ENCODE measurements at regions not wholly inside any gene's neighbourhood (a gene's known extent, or its start where the extent isn't known, plus 50 kb on each side); places are given as distances from the start of the nearest gene placed in this dataset.

GRCh38 chr5:82360022-82360421, 81.9 kb upstream of the RPS23 start:
- peak overlapping the region; percentile 6 for H3K9ac ChIP-seq (ENCODE audit: low read length)
- RAD21 ChIA-PET (ENCODE audit: low non-redundant PET in 1 of 2, low total read pairs in 2 of 2, uncharacterized antibody in 2 of 2, unreplicated experiment in 2 of 2): no interaction called here

More at GRCh38 chr5:82360022-82360421, 81.9 kb upstream of the RPS23 start:
- Histone ChIP-seq H3K27me3 (ENCODE audit: insufficient read depth, low read length) (no peaks in the 10 kb centered on the region), H3K4me2 (ENCODE audit: low read length) (peak overlapping the region; percentile 74), H2AFZ (ENCODE audit: low read depth, low read length, poor library complexity, severe bottlenecking) (no peak overlapping the region), H4K20me1 (ENCODE audit: insufficient read depth) (no peaks in the 10 kb centered on the region), H3K9me2 (ENCODE audit: insufficient read depth) (no peaks in the 10 kb centered on the region), H3K36me3 (ENCODE audit: control insufficient read depth in 1 of 2, insufficient read depth in 2 of 2, low read length in 2 of 2) (no peaks in the 10 kb centered on the region), H3K4me3 (replicated peaks in 1 of 2; ENCODE audit: low read depth in 1 of 2, low read length in 2 of 2) (no peak overlapping the region), H3K9me3 (ENCODE audit: control insufficient read depth in 1 of 2, insufficient read depth in 1 of 2, low read depth in 1 of 2, low read length in 2 of 2) (no peaks in the 10 kb centered on the region), H3K79me2 (ENCODE audit: insufficient read depth, low read length) (0 out of 2 replicates have a peak, but pooled peaks cover 5% of the 10 kb centered on the region), H3K27ac (ENCODE audit: low read depth, low read length) (no peak overlapping the region), H3K4me1 (ENCODE audit: control insufficient read depth in 1 of 2, insufficient read depth in 2 of 2, low read length in 2 of 2) (peaks cover 20 to 97% of the 10 kb centered on the region in 2 experiments)
- POLR2A ChIA-PET: no interaction called here
- ATAC-seq: no peak
- CTCF ChIA-PET: no interaction called here
- BruUV-seq (replicated peaks): no TSS peak
- TF ChIP-seq ZFX (IDR thresholded peaks at IDR 0.05): no peak
- no peak for TF ChIP-seq YY1 (IDR thresholded peaks at IDR 0.05; ENCODE audit: extremely low read depth, insufficient replicate concordance, low read depth, low read length)
- no peak for TF ChIP-seq POLR2AphosphoS5 (IDR thresholded peaks at IDR 0.05; ENCODE audit: low read depth, low read length)
- no peak for TF ChIP-seq CEBPB (IDR thresholded peaks at IDR 0.05; ENCODE audit: low read depth)
- TF ChIP-seq MAX (IDR thresholded peaks at IDR 0.05): no peak
- TF ChIP-seq EGR1 (IDR thresholded peaks at IDR 0.05; ENCODE audit: low read depth): no peak
- TF ChIP-seq EZH2phosphoT487 (IDR thresholded peaks at IDR 0.05; ENCODE audit: borderline replicate concordance): no peak
- no peak for TF ChIP-seq EZH2 (IDR thresholded peaks at IDR 0.05)
- TF ChIP-seq ZBTB33 (IDR thresholded peaks at IDR 0.05; ENCODE audit: extremely low read depth, insufficient replicate concordance, low read length): no peak
- TF ChIP-seq CBX3 (IDR thresholded peaks at IDR 0.05; ENCODE audit: low read depth): no peak
- TF ChIP-seq CTCF (IDR thresholded peaks at IDR 0.05 in 2 of 3, conservative IDR thresholded peaks at IDR 0.05 in 1 of 3; ENCODE audit: borderline replicate concordance in 1 of 3, insufficient read depth in 1 of 3, low read depth in 2 of 3, low read length in 2 of 3): no peak
- TF ChIP-seq SRF (IDR thresholded peaks at IDR 0.05; ENCODE audit: low read depth): no peak
- TF ChIP-seq FOSL1 (IDR thresholded peaks at IDR 0.05; ENCODE audit: low read depth): no peak
- TF ChIP-seq SP1 (IDR thresholded peaks at IDR 0.05; ENCODE audit: low read depth): no peak
- no peak for TF ChIP-seq RAD21 (IDR thresholded peaks at IDR 0.05; ENCODE audit: low read depth)
- no peak for TF ChIP-seq POLR2A (IDR thresholded peaks at IDR 0.05; ENCODE audit: borderline replicate concordance, extremely low read depth, insufficient read depth, insufficient read length)
- no peak for TF ChIP-seq ZNF274 (IDR thresholded peaks at IDR 0.05; ENCODE audit: low read depth, low read length)
- TF ChIP-seq TCF7L2 (IDR thresholded peaks at IDR 0.05; ENCODE audit: borderline replicate concordance, extremely low read depth, insufficient read depth, insufficient read length): no peak
- DNase-seq (ENCODE audit: low read depth, low spot score): no peak
- intact Hi-C loops (cut with micrococcal nuclease): no loop called here
